Ishikawa (cell line): ENCODE measurements at regions not wholly inside any gene's neighbourhood (a gene's known extent, or its start where the extent isn't known, plus 50 kb on each side); places are given as distances from the start of the nearest gene placed in this dataset.

Experiments used
- CEBPB ChIP-seq: IDR thresholded peaks from 2 replicates; pipeline ENCODE4 v1.6.1; 2012
- CREB1 ChIP-seq: IDR thresholded peaks from 2 replicates; pipeline ENCODE4 v1.6.1; 2012; ENCODE audit warnings: low read depth
- EGR1 ChIP-seq: IDR thresholded peaks from 2 replicates; pipeline ENCODE4 v1.6.1; 2012
- EP300 ChIP-seq: IDR thresholded peaks from 2 replicates; pipeline ENCODE4 v1.6.1; 2012; ENCODE audit warnings: borderline replicate concordance
- FOXM1 ChIP-seq: IDR thresholded peaks from 2 replicates; pipeline ENCODE4 v1.6.1; 2012; ENCODE audit warnings: low read depth, borderline replicate concordance
- MAX ChIP-seq: IDR thresholded peaks from 2 replicates; pipeline ENCODE4 v1.6.1; 2012
- NFIC ChIP-seq: IDR thresholded peaks from 2 replicates; pipeline ENCODE4 v1.6.1; 2012
- RAD21 ChIP-seq: IDR thresholded peaks from 2 replicates; pipeline ENCODE4 v1.6.1; 2012; ENCODE audit warnings: low read depth
- REST ChIP-seq: IDR thresholded peaks from 2 replicates; pipeline ENCODE4 v1.6.1; 2012; ENCODE audit warnings: low read depth, mild to moderate bottlenecking
- TAF1 ChIP-seq: IDR thresholded peaks from 2 replicates; pipeline ENCODE4 v1.6.1; 2012; ENCODE audit warnings: low read depth, mild to moderate bottlenecking
- TCF12 ChIP-seq: IDR thresholded peaks from 2 replicates; pipeline ENCODE4 v1.6.1; 2012; ENCODE audit warnings: low read depth
- TEAD4 ChIP-seq: IDR thresholded peaks from 2 replicates; pipeline ENCODE4 v1.6.1; 2012
- USF1 ChIP-seq: IDR thresholded peaks from 2 replicates; pipeline ENCODE4 v1.6.1; 2012
- YY1 ChIP-seq: IDR thresholded peaks from 2 replicates; pipeline ENCODE4 v1.6.1; 2012; ENCODE audit warnings: low read depth
- ZBTB7A ChIP-seq: IDR thresholded peaks from 2 replicates; pipeline ENCODE4 v1.6.1; 2012; ENCODE audit warnings: low read depth

- TF ChIP-seq USF1: no peak
- TF ChIP-seq YY1: no peak
- no peak for TF ChIP-seq CREB1
- no peak for TF ChIP-seq ZBTB7A
- no peak for TF ChIP-seq RAD21
- TF ChIP-seq EP300: no peak
- no peak for TF ChIP-seq FOXM1
- TF ChIP-seq TCF12: no peak
- TF ChIP-seq REST: no peak
- TF ChIP-seq TAF1: no peak
Measured at GRCh38 chr13:40170091-40170490, 496.4 kb downstream of the FOXO1 start.

GRCh38 chr13:40170982-40171381 lies 495.5 kb downstream of the FOXO1 start:
- TF ChIP-seq EGR1: no peak
- TF ChIP-seq ZBTB7A: no peak
- TF ChIP-seq YY1: no peak
- no peak for TF ChIP-seq USF1
- no peak for TF ChIP-seq NFIC
- no peak for TF ChIP-seq TAF1
- no peak for TF ChIP-seq CREB1
- no peak for TF ChIP-seq FOXM1

- TF ChIP-seq FOXM1: no peak
- TF ChIP-seq TAF1: no peak
- no peak for TF ChIP-seq ZBTB7A
- no peak for TF ChIP-seq REST
- no peak for TF ChIP-seq CEBPB
- no peak for TF ChIP-seq RAD21
- no peak for TF ChIP-seq USF1
- TF ChIP-seq EGR1: no peak
- TF ChIP-seq CREB1: no peak
- TF ChIP-seq TEAD4: no peak
- TF ChIP-seq TCF12: no peak
- TF ChIP-seq MAX: no peak
- TF ChIP-seq YY1: no peak
- TF ChIP-seq EP300: no peak
- no peak for TF ChIP-seq NFIC
Measured at GRCh38 chr13:40171566-40171965, 494.9 kb downstream of the FOXO1 start.

- TF ChIP-seq EGR1 (no peak), EP300 (no peak)
Measured at GRCh38 chr13:40172149-40172591, 494.3 kb downstream of the FOXO1 start.

- TF ChIP-seq CREB1 (no peak), TEAD4 (no peak), USF1 (no peak), CEBPB (no peak), RAD21 (no peak), EGR1 (no peak), TCF12 (no peak), MAX (no peak)
Measured at GRCh38 chr13:40172878-40173277, 493.6 kb downstream of the FOXO1 start.

- TF ChIP-seq ZBTB7A: no peak
- TF ChIP-seq CREB1: no peak
- no peak for TF ChIP-seq USF1
- no peak for TF ChIP-seq EGR1
- TF ChIP-seq YY1: no peak
- no peak for TF ChIP-seq CEBPB
- no peak for TF ChIP-seq MAX
- TF ChIP-seq TEAD4: no peak
- no peak for TF ChIP-seq REST
- TF ChIP-seq TCF12: no peak
- no peak for TF ChIP-seq EP300
Measured at GRCh38 chr13:40175639-40176038, 490.8 kb downstream of the FOXO1 start.
